ENCODE measurements at regions not wholly inside any gene's neighbourhood (a gene's known extent, or its start where the extent isn't known, plus 50 kb on each side); places are given as distances from the start of the nearest gene placed in this dataset.

- no peaks in the 10 kb centered on the region for H3K4me1 ChIP-seq (ENCODE audit: control extremely low read depth in 1 of 4, control insufficient read depth in 4 of 4, insufficient read depth in 4 of 4, low read length in 3 of 4)
- WGBS (ENCODE audit: insufficient coverage), result 100% methylated on average over 1 of the region's 2 CpGs
- H3K36me3 ChIP-seq (ENCODE audit: control insufficient read depth in 4 of 4, insufficient read depth in 4 of 4, low read length in 3 of 4), result no peaks in the 10 kb centered on the region
- H3K27me3 ChIP-seq (replicated peaks in 2 of 5; ENCODE audit: control insufficient read depth in 4 of 5, insufficient read depth in 5 of 5, low read length in 4 of 5), result no peaks in the 10 kb centered on the region
- H3K4me3 ChIP-seq (ENCODE audit: control insufficient read depth in 1 of 7, extremely low read depth in 1 of 7, insufficient read depth in 4 of 7, low read depth in 2 of 7, low read length in 6 of 7), result no peak overlapping the region
- ChIA-PET CTCF (no interaction called here), POLR2A (no interaction called here)
- no peaks in the 10 kb centered on the region for H3K9me3 ChIP-seq (ENCODE audit: control extremely low read depth in 1 of 5, control insufficient read depth in 4 of 5, insufficient read depth in 2 of 5, low read depth in 1 of 5, low read length in 4 of 5)
- H3K27ac ChIP-seq (ENCODE audit: insufficient read depth in 1 of 2, low read depth in 1 of 2, low read length in 2 of 2, poor library complexity in 1 of 2, severe bottlenecking in 2 of 2), result no peak overlapping the region
- no peak for DNase-seq
Measured at GRCh38 chr4:126731062-126731461, 901.7 kb upstream of the INTU start.

- no peaks in the 10 kb centered on the region for H3K27me3 ChIP-seq (replicated peaks in 2 of 5; ENCODE audit: control insufficient read depth in 4 of 5, insufficient read depth in 5 of 5, low read length in 4 of 5)
- H3K4me3 ChIP-seq (ENCODE audit: control insufficient read depth in 1 of 7, extremely low read depth in 1 of 7, insufficient read depth in 4 of 7, low read depth in 2 of 7, low read length in 6 of 7), result no peak overlapping the region
- POLR2A ChIA-PET, result no interaction called here
- no peaks in the 10 kb centered on the region for H3K36me3 ChIP-seq (ENCODE audit: control insufficient read depth in 4 of 4, insufficient read depth in 4 of 4, low read length in 3 of 4)
- H3K9me3 ChIP-seq (ENCODE audit: control extremely low read depth in 1 of 5, control insufficient read depth in 4 of 5, insufficient read depth in 2 of 5, low read depth in 1 of 5, low read length in 4 of 5), result no peaks in the 10 kb centered on the region
- H3K4me1 ChIP-seq (ENCODE audit: control extremely low read depth in 1 of 4, control insufficient read depth in 4 of 4, insufficient read depth in 4 of 4, low read length in 3 of 4), result no peaks in the 10 kb centered on the region
- CTCF ChIA-PET, result no interaction called here
- no peak for DNase-seq
- no CpG with 5 or more reads among the region's 3 CpGs for WGBS (ENCODE audit: insufficient coverage)
- H3K27ac ChIP-seq (ENCODE audit: insufficient read depth in 1 of 2, low read depth in 1 of 2, low read length in 2 of 2, poor library complexity in 1 of 2, severe bottlenecking in 2 of 2), result peak overlapping the region in 1 of 2 experiments; percentile 61
Measured at GRCh38 chr4:126733301-126733700, 899.5 kb upstream of the INTU start.

GRCh38 chr4:126734465-126734864 lies 898.3 kb upstream of the INTU start:
- no peaks in the 10 kb centered on the region for H3K9me3 ChIP-seq (ENCODE audit: control extremely low read depth in 1 of 5, control insufficient read depth in 4 of 5, insufficient read depth in 2 of 5, low read depth in 1 of 5, low read length in 4 of 5)
- DNase-seq, result no peak
- no peak overlapping the region for H3K4me3 ChIP-seq (ENCODE audit: control insufficient read depth in 1 of 7, extremely low read depth in 1 of 7, insufficient read depth in 4 of 7, low read depth in 2 of 7, low read length in 6 of 7)
- H3K36me3 ChIP-seq (ENCODE audit: control insufficient read depth in 4 of 4, insufficient read depth in 4 of 4, low read length in 3 of 4), result no peaks in the 10 kb centered on the region
- no peaks in the 10 kb centered on the region for H3K27me3 ChIP-seq (replicated peaks in 2 of 5; ENCODE audit: control insufficient read depth in 4 of 5, insufficient read depth in 5 of 5, low read length in 4 of 5)
- no peaks in the 10 kb centered on the region for H3K4me1 ChIP-seq (ENCODE audit: control extremely low read depth in 1 of 4, control insufficient read depth in 4 of 4, insufficient read depth in 4 of 4, low read length in 3 of 4)
- WGBS (ENCODE audit: insufficient coverage), result no CpG with 5 or more reads among the region's 2 CpGs
- ChIA-PET POLR2A (no interaction called here), CTCF (no interaction called here)
- no peak overlapping the region for H3K27ac ChIP-seq (ENCODE audit: insufficient read depth in 1 of 2, low read depth in 1 of 2, low read length in 2 of 2, poor library complexity in 1 of 2, severe bottlenecking in 2 of 2)

- Histone ChIP-seq H3K27me3 (replicated peaks in 2 of 5; ENCODE audit: control insufficient read depth in 4 of 5, insufficient read depth in 5 of 5, low read length in 4 of 5) (no peaks in the 10 kb centered on the region), H3K4me3 (ENCODE audit: control insufficient read depth in 1 of 7, extremely low read depth in 1 of 7, insufficient read depth in 4 of 7, low read depth in 2 of 7, low read length in 6 of 7) (no peak overlapping the region), H3K4me1 (ENCODE audit: control extremely low read depth in 1 of 4, control insufficient read depth in 4 of 4, insufficient read depth in 4 of 4, low read length in 3 of 4) (no peaks in the 10 kb centered on the region), H3K27ac (ENCODE audit: insufficient read depth in 1 of 2, low read depth in 1 of 2, low read length in 2 of 2, poor library complexity in 1 of 2, severe bottlenecking in 2 of 2) (peak overlapping the region in 1 of 2 experiments; percentile 34), H3K36me3 (ENCODE audit: control insufficient read depth in 4 of 4, insufficient read depth in 4 of 4, low read length in 3 of 4) (no peaks in the 10 kb centered on the region), H3K9me3 (ENCODE audit: control extremely low read depth in 1 of 5, control insufficient read depth in 4 of 5, insufficient read depth in 2 of 5, low read depth in 1 of 5, low read length in 4 of 5) (no peaks in the 10 kb centered on the region)
- POLR2A ChIA-PET, result no interaction called here
- DNase-seq, result no peak
- CTCF ChIA-PET, result no interaction called here
- WGBS (ENCODE audit: insufficient coverage), result no CpG with 5 or more reads among the region's 3 CpGs
Measured at GRCh38 chr4:126735294-126736132, 897.2 kb upstream of the INTU start.

GRCh38 chr4:126736133-126736518 lies 896.6 kb upstream of the INTU start:
- WGBS (ENCODE audit: insufficient coverage), result 70% methylated on average over 1 of the region's 3 CpGs
- ChIA-PET POLR2A (no interaction called here), CTCF (no interaction called here)
- DNase-seq, result no peak
- H3K4me3 ChIP-seq (ENCODE audit: control insufficient read depth in 1 of 7, extremely low read depth in 1 of 7, insufficient read depth in 4 of 7, low read depth in 2 of 7, low read length in 6 of 7), result no peak overlapping the region
- H3K9me3 ChIP-seq (ENCODE audit: control extremely low read depth in 1 of 5, control insufficient read depth in 4 of 5, insufficient read depth in 2 of 5, low read depth in 1 of 5, low read length in 4 of 5), result no peaks in the 10 kb centered on the region
- no peak overlapping the region for H3K27ac ChIP-seq (ENCODE audit: insufficient read depth in 1 of 2, low read depth in 1 of 2, low read length in 2 of 2, poor library complexity in 1 of 2, severe bottlenecking in 2 of 2)
- H3K27me3 ChIP-seq (replicated peaks in 2 of 5; ENCODE audit: control insufficient read depth in 4 of 5, insufficient read depth in 5 of 5, low read length in 4 of 5), result no peaks in the 10 kb centered on the region
- H3K36me3 ChIP-seq (ENCODE audit: control insufficient read depth in 4 of 4, insufficient read depth in 4 of 4, low read length in 3 of 4), result no peaks in the 10 kb centered on the region
- no peaks in the 10 kb centered on the region for H3K4me1 ChIP-seq (ENCODE audit: control extremely low read depth in 1 of 4, control insufficient read depth in 4 of 4, insufficient read depth in 4 of 4, low read length in 3 of 4)

- Histone ChIP-seq H3K27ac (ENCODE audit: insufficient read depth in 1 of 2, low read depth in 1 of 2, low read length in 2 of 2, poor library complexity in 1 of 2, severe bottlenecking in 2 of 2) (no peak overlapping the region), H3K36me3 (ENCODE audit: control insufficient read depth in 4 of 4, insufficient read depth in 4 of 4, low read length in 3 of 4) (no peaks in the 10 kb centered on the region), H3K4me1 (ENCODE audit: control extremely low read depth in 1 of 4, control insufficient read depth in 4 of 4, insufficient read depth in 4 of 4, low read length in 3 of 4) (no peaks in the 10 kb centered on the region), H3K27me3 (replicated peaks in 2 of 5; ENCODE audit: control insufficient read depth in 4 of 5, insufficient read depth in 5 of 5, low read length in 4 of 5) (no peaks in the 10 kb centered on the region), H3K9me3 (ENCODE audit: control extremely low read depth in 1 of 5, control insufficient read depth in 4 of 5, insufficient read depth in 2 of 5, low read depth in 1 of 5, low read length in 4 of 5) (no peaks in the 10 kb centered on the region), H3K4me3 (ENCODE audit: control insufficient read depth in 1 of 7, extremely low read depth in 1 of 7, insufficient read depth in 4 of 7, low read depth in 2 of 7, low read length in 6 of 7) (no peak overlapping the region)
- DNase-seq, result no peak
- no CpG with 5 or more reads among the region's 4 CpGs for WGBS (ENCODE audit: insufficient coverage)
- ChIA-PET CTCF (no interaction called here), POLR2A (no interaction called here)
Measured at GRCh38 chr4:126737899-126738526, 894.7 kb upstream of the INTU start.

- Histone ChIP-seq H3K9me3 (ENCODE audit: control extremely low read depth in 1 of 5, control insufficient read depth in 4 of 5, insufficient read depth in 2 of 5, low read depth in 1 of 5, low read length in 4 of 5) (no peaks in the 10 kb centered on the region), H3K36me3 (ENCODE audit: control insufficient read depth in 4 of 4, insufficient read depth in 4 of 4, low read length in 3 of 4) (no peaks in the 10 kb centered on the region), H3K4me3 (ENCODE audit: control insufficient read depth in 1 of 7, extremely low read depth in 1 of 7, insufficient read depth in 4 of 7, low read depth in 2 of 7, low read length in 6 of 7) (no peak overlapping the region), H3K27ac (ENCODE audit: insufficient read depth in 1 of 2, low read depth in 1 of 2, low read length in 2 of 2, poor library complexity in 1 of 2, severe bottlenecking in 2 of 2) (no peak overlapping the region), H3K27me3 (replicated peaks in 2 of 5; ENCODE audit: control insufficient read depth in 4 of 5, insufficient read depth in 5 of 5, low read length in 4 of 5) (no peaks in the 10 kb centered on the region), H3K4me1 (ENCODE audit: control extremely low read depth in 1 of 4, control insufficient read depth in 4 of 4, insufficient read depth in 4 of 4, low read length in 3 of 4) (no peaks in the 10 kb centered on the region)
- 94% methylated on average over 2 of the region's 4 CpGs for WGBS (ENCODE audit: insufficient coverage)
- CTCF ChIA-PET, result no interaction called here
- POLR2A ChIA-PET, result no interaction called here
- no peak for DNase-seq
Measured at GRCh38 chr4:126738527-126738923, 894.2 kb upstream of the INTU start.
